ENCODE measurements at regions not wholly inside any gene's neighbourhood (a gene's known extent, or its start where the extent isn't known, plus 50 kb on each side); places are given as distances from the start of the nearest gene placed in this dataset.
A peak's percentile ranks its signal among the peaks of the same experiment; 100 is the strongest.

DNA sequence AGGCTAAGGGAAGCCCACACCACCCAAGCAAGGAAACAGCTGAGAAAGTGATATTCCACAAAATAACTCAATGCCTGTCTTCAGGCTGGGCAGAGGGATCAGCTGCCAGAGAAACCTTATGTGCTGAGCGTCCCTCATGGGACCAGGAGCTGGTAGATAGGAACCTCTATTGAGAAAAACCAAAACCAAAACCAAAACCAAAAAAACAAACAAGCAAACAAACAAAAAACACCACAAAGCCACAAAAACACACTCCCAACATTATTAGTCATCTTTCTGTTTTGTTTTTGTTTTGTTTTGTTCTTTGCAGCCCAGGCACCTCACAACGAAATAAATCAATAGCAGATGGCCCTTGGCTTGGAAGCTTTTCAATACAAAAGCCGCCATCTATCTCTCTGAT is 760.8 kb upstream of the CELF2 start:
- DNase-seq = no peak

- DNase-seq = no peak
These were observed 758.7 kb upstream of the CELF2 start for GRCh38 chr10:10259013-10259412.

DNA sequence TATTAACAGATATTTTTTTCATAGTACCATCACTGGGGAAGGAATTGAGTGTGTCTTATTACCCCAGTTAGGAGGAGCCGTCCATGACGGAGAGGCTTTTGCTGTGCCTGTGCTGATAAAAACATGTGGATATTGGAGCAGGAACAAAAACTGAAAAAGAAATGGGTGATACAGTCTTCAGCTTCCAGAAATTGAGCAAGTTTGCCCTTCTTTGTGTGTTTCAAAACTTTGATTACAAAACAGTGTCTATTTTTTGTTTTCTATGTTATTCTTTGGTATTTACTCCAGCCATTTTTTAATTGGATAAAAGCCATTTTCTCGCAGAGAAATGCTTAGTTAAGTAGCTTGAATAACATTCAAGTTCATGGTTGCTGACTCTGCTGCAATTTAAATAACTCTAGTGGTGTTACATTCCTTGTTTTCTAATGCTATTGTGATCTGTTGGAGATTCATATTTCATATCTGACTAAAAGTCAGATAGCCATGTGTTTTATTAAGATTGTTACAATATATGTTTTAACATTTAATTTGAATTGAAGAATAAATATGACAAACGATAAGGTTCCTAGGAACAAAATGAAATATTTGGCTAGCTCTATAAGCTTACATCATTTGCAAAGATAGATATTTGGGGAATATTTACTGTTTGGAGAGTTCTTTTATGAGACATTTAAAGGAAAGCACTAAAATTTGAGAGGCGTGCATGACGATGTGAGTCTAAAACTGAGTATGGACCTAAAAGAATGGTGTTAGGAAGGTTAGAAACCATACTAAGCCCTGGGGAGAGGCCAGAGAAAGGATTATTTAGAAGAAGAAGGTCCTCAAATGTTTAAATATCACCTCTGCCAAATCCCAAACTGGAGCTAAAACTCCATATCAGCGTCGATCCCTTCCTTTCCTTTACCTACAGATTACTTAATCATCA is 747.3 kb upstream of the CELF2 start:
- no peak for DNase-seq

- DNase-seq = no peak
These were observed 746.0 kb upstream of the CELF2 start for GRCh38 chr10:10271639-10272192.

DNA sequence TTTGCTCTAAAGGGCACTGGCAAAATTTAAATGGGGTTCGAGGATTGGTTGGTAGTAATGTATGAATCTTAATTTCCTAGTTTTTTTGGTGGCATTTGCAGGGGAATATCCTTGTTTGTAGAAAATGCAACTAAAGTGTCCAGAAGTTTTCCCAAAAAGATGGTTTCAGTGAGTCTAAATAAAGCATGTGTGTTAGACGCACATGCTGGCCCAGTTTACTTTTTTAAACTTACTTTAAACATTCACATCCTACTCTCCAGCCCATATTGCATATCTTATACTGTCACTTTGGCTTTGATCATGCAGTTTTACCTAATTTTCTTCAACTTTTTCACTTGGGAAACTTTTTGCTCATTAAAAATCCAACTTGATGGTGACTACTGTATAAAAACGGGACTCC is 744.0 kb upstream of the CELF2 start:
- no peak for DNase-seq

GRCh38 chr10:10279906-10280305 is 737.8 kb upstream of the CELF2 start:
- DNase-seq = no peak

GRCh38 chr10:10292501-10292900 is 725.2 kb upstream of the CELF2 start:
- DNase-seq = no peak

- peak in 1 of 51 donors; percentile 41 for DNase-seq
These were observed 724.6 kb upstream of the CELF2 start for GRCh38 chr10:10293041-10293440.

DNA sequence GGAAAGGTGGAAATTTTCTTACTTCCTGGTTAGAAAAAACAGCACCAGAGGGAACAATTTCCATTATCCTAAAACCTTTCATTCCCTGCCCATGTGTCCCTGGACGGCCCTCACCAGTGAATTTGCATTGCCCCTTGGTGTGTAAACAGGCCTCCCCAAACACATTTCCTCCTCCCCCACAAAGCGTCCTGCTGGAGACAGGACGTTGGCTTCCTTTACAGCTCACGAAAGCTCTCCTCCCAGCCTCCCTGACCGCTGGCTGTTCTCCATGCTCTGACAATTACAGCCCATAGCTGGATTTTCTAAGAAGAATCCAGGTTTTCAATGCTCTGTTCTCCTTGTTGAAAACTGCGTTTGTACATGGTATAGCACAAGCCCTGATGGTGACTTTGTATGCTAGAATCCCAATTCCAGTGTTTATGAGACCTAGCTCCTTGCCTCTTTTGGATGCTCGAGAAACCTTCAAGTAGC is 724.2 kb upstream of the CELF2 start:
- DNase-seq = peak in 5 of 51 donors; percentile 2 to 45 (median 6)

GRCh38 chr10:10294184-10294880 is 723.3 kb upstream of the CELF2 start:
- DNase-seq = peak in 1 of 51 donors; percentile 57

DNA sequence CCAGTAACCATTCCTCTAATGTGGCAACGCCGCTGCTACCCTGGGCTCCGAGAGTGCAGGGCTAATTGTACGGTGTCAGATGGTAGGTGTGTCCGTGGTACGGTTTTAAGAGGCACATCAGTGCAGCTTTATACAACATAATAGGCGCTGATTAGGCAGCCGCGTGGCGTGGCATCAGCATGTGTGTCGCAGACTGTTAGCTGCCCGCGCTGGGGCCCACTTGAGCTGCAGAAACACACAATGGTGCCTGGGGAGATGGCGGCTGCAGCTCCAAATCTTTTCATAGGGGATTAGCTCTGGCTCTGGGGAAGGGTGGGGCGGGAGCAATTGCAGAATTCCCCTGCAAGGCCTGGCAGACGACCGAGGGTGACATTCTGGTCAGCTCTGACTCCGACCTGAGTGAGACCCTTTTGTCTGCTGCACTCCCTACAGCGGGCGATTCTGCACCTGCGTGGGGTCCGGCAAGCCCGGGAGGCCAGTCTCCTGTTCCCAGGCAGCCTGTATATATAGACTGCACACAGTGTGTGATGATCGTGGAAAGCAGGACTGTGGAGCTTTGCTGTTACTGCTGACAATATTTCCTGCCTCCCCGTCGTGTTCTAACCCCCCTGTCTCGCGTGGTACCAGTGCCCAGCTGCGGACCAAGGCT is 722.7 kb upstream of the CELF2 start:
- DNase-seq = peak in 25 of 51 donors; percentile 4 to 64 (median 20)

DNA sequence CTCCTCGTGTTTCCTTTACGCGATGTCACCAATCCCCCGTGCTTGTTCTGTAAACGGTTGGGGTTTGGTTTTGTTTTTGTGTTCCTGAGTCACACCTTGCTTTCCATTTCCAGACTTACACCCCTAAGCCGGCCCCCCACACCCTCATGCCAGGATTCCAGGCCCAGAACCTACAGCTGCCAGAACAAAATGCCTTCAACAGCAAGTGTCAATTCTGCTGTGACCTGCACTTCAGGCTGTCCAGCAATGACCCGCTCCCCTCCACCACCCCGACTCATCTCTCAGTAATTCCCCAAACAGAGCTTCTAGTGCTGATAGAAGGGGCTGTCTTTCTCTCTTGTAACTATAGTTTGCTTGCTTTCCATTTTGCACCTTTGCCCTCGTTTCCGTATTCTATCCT is 722.1 kb upstream of the CELF2 start:
- DNase-seq = peak in 2 of 51 donors; percentile 18 to 25

GRCh38 chr10:10302689-10303088 is 715.0 kb upstream of the CELF2 start:
- DNase-seq = no peak

GRCh38 chr10:10307036-10307435 is 710.6 kb upstream of the CELF2 start:
- DNase-seq = no peak

GRCh38 chr10:10307551-10307950 is 710.1 kb upstream of the CELF2 start:
- DNase-seq = no peak

DNA sequence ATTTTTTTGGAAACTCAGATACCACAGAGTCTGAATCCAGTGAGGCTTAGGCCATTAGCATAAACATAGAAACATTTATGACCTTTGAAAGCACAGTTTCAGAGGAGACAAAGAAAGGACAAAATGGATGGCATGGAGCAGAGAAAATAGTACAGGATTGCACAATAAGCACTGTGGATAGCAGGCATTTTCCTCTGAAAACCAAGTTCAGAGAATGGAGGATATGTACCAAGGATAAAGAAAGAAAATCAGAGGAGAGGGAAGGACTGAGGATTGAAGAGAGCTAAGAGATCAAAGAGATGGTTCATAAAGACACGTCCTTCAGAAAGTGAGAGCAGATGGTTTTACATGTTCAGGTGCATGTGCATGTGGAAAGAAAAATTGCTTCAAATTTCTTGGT is 707.2 kb upstream of the CELF2 start:
- no peak for DNase-seq

- DNase-seq = no peak
These were observed 705.7 kb upstream of the CELF2 start for GRCh38 chr10:10311966-10312365.

DNA sequence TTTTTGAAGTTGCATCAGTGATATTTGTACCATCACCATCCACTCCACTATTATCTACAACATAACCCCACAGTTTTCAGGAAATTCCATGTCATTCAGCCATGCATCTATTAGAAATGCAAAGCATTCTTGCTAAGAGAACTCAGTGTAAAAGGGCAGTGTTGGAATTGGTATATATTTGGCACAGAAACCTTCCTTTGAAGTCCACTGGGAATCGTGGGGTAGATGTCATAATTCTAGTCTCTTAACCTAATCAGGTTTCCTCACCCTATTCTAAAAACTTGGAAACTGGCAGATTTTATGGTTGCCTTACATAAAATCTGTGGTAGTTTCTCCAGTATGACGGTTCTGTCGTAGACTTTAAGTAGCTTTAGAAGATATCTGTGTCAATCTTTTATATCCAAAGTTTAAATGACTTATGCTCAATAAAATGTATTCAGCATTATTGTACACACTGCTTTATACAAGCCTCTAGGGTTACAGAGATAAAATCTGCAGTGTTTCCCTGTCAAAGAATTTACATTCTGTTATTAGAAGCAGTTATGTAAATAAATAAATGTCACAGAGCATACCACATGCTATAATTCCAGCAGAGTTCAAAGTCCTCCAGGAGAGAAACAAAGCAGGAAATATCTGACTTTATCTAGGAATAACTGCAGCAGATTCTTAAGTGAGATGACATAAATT is 704.4 kb upstream of the CELF2 start:
- DNase-seq = no peak

GRCh38 chr10:10314626-10315025 is 703.0 kb upstream of the CELF2 start:
- DNase-seq = no peak

DNA sequence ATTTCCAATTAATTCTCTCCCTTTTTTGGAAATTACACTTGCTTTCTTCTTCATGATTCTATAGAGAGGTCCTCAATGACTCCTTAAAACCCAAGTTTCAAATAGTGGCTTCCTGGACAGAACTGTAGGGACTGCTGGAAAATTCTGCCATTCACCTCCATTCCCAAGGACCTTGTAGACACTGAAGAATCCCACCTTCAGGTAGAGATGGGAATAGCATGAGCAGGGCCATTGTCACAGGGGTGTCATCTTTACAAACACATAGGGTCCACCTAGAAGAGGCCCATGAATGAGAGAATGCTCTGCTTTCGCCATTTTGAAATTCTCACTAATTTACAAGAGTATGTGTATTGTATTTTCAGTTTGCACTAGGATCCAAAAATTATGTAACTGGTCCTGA is 701.7 kb upstream of the CELF2 start:
- DNase-seq = no peak

GRCh38 chr10:10317151-10317550 is 700.5 kb upstream of the CELF2 start:
- no peak for DNase-seq
